GM21825 (cell line): ENCODE measurements at regions not wholly inside any gene's neighbourhood (a gene's known extent, or its start where the extent isn't known, plus 50 kb on each side); places are given as distances from the start of the nearest gene placed in this dataset.

ENCODE experiments used
- ATAC-seq: cut with Tn5 transposase; IDR thresholded peaks from one replicate; pipeline ENCODE4 v1.9.1; 2021; ENCODE audit warnings: mild to moderate bottlenecking, moderate library complexity; ENCODE audit not compliant: unreplicated experiment

DNA sequence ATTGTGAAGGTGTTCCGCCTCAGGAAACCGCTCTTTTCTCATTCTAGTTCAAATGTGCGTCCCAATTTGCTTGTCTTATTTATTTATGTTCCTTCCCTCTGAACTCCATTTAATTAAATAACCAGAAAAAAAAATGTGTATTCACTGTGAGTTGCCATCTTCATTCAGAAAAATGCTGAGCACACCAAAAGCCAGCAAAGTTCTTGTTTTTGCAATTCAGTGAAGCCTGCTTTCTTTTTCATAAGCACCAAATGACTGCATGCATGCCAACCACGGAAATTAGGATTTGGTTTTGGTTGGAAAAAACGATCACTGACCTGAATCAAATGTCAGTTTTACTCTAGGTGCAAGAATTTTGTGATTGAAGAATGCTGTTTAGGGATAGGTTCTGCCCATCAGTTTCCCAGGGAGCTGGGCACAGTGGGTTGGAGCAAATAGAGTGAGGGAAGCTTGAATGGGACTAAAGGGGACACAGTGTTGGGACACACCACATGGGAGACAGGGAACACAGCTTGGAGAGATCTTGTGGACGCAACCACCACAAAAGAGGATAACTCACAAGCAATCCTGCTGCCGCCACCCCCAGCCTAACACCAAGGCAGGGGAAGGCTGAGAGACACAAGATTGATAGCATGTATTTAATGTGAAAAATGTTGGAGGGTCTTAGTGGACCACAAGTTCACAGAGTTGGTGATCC lies 183.4 kb upstream of the GALNT2 start:
- no peak for ATAC-seq

DNA sequence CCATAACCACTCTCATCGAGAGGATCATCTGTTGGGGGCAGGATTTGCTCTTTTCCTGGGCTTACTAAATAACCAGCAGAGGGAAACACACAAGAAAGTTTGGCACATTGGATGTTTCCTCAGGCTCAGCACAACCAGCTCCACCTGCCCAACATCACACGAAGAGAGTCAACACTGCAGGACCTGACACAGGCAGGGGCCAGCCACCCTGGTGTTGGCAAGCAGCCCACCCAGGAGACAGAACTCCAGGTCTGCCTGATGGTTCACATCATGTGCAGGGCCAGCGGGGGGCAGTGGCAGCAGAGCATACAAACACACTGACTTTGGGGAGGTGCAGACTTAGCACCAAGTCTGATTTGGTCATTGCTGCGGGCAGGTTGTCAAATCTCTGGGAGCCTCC lies 182.3 kb upstream of the GALNT2 start:
- ATAC-seq, result no peak

DNA sequence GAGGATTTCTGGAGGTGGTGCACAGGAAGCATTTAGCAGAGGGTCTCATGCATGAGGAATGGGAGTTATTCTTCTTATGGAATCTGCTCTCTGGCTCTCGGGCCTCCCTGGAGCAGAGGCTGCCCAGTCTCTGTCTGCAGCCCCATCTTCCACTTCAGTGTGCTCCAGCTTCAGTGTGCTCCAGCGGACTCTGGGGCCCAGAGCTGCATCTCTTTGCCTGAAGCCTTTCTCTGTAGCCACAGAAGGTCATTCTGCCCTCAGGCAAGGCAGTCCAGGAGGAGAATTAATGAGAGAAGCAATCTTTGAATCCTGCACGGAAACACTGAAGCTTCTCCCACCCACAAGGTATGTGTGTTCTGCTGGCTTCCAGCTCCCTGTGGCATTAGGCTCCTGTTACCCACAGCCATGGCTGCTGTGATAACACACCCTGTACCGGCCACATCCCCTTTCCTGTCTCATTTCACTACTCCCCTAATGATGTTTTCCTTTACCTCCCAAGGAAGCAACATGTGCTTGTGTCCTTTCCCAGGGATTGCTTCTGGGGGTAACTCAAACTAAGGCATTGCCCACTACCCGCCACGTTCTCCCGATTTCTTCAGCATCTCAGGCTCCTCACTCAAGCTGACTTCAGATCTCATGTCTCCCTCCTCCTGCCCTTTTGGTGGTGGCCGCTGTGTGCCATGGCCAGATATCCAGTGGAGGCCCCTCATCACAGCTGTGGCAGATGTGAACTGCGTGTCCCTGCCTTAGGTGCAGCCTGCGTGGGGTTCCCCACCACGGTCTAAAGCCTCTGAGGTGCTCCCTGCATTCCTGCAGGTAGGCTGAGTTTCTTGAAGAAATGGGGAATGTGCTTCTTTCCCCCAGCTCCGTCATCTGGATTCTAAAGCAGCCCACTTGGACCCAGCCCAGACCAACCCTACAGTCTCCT lies 181.2 kb upstream of the GALNT2 start:
- no peak for ATAC-seq

DNA sequence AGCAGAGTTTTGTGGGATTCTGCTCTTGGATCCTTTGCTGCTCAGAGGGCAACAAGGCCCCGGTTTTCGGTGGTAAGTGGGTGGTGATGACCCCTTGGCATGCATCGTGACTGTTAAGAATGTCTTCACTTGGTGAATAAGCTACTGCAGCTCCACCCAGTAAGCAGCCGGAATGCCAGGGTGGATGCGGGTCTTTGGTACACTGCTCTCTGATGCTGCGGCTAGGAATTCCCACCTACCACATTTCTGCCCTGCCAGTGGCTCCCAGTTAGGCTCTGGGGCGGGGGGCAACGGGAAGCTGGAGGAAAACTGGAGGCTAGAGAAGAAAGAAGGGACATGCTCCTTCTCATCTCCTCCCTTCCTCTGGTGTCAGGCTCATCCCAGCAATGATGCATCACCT lies 180.4 kb upstream of the GALNT2 start:
- ATAC-seq, result no peak

DNA sequence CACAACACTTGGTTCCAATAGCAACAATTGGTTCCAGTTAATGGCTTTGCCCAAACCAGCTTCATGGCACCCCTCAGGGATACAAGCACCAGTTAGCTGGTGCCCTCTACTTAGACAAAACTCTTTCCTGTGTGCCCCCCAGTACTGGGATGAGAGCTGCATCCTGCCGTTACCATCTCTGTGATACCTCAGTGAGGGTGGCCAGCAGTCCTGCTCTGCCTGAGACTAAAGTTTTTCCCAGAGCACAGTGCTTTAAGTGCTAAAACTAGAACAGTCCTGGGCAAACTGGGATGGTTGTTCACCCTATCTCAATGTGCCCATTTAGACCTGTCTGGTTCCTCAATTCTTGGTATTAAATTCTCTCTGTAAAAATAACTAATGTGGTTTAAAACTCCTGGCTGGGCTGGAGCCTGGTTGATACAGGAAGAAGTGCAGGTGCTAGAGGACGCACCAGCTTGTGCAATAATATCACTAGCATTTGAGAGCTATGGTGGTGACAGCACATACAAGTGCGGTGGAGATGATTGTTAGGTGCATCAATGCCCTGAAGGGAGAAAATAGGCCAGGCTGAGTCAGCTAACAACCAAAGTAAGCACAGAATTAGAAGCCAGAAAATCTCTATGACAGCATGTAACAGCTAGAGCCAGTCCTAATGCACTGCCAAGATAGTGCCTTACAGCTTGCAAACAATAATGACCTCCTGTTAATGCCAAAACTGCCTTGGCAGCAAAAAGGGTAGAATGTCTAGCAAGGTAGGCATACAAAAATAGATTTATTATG lies 179.8 kb upstream of the GALNT2 start:
- ATAC-seq, result no peak

DNA sequence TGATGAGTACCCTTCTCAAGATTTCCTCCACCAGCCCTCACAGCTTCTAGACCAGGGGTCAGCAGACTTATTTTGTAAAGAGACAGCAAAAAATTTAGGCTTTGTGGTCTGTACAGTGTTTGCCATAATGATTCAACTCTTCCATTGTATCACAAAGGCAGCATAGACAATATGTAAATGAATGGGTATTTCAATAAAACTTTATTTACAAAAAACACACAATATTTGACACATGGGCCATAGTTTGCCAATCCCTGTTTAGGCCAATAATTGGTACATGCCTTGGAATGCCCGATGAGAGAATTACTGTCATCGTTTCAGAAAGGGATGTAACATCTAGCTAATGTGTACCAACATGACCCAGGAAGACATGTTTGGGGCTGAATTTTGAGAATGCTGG lies 178.9 kb upstream of the GALNT2 start:
- no peak for ATAC-seq

DNA sequence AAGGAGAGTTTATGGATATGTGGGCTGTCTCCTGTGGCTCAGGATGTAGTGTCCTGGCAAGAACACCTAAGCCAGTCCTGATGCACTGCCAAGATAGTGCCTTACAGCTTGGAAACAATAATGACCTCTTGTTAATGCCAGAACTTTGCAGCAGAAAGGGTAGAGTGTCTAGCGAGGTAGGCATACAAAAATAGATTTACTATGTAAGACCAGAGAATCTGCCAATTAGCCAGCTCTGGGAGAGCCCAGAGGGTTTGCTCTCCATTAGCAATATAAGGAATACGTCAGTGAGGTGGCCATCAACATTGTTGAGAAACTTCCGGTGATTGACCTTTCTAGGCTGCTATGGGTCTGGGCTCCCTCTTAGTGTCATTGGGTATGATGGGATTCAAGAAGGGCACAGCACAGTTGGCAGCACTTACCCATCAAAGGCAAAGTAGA lies 178.5 kb upstream of the GALNT2 start:
- no peak for ATAC-seq

DNA sequence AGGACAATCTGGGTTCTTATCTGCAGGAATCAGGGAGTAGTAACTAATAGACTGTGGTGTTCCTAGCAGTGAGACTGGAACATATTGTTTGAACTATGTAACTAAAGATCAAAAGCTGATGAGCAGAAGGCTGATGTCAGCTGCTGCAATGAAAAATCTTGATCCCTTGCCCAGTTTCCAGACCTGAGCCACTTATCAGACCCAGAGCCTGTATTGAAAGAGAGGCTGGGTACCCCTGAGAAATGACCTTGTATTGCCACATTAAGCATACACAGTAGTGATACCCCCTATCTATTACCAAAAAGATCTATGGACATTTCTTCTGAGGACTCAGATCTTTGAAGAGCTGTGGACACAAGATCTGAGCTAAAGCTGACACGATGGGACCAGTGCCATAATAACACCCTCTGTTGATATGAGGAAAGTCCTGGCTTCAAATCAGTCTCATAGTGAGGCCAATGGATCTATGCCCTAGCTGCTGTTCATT lies 178.0 kb upstream of the GALNT2 start:
- ATAC-seq, result no peak

DNA sequence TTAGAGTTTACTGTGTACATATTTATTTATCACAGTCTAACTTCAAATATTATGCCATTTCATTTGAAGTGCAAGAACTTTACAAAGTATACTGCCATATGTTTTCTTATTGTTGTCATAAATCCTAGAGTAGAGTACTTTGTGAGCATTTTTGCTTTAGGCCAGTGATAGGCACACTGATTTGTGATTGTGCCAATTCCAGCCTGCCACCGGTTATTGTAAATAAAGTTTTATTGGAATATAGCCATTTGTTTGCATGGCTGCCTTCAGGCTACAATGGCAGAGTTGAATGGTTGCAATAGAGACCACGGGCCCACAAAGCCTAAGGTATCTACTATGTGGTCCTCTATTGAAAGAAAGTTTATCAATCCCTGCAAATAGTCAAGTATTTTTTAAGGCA lies 175.8 kb upstream of the GALNT2 start:
- ATAC-seq, result no peak

DNA sequence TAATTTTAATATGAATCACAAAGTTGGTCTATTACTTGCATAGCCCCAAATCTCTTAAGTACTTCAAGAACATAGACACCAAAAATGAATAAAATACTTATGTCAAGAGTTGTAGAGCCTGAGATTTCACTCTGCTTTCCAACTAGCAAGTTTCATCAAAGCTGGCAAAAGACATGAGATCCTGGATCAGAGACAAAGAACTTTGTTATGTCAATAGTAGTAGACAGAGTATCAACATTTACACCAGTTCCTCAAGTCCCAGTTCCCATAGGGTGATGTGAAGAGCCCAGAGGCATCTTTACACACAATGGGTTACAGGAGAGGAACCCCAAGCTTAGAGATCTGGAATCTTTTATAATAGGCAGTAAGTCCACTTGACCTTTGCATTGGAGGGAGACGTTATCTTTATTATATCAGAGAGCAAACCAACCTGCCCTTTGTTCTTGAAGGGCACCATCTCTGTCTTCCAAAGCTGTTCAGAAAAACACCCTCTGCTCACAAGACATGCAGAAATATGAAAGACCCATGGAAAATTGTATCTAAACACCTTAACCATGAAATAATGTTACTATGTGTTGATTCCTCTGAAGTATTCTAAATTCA lies 174.4 kb upstream of the GALNT2 start:
- ATAC-seq, result no peak

DNA sequence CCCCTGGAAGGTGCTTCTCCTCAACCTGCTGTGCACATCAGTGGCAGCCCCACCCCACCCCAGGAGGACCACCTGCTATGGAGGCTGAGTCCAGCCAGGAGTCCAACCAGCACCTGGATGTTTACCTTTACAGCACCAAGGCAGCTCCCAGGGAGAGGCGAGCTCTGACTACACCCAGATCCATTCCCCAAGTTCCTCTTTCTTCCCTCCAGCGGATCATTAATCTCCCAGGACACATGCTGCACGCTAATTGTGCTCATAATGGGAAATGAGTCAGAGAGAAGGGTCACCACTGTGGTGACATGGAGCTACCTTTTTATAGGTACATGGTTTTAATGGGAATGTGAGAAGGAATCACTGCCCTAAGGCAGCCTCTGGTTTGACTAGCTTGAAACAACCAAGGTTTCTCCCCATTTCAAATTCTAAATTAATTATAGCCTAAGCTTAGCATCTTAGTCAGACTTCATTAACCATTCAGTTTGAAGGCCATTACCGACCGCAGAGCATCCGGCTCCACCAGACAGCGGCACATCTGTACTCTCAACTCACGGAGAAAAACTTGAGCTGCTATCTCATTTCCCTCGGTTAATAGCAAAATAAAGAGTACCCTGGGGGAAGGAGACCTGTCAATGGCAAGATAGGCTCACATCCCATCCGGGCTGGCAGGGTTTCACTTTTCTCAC lies 173.1 kb upstream of the GALNT2 start:
- ATAC-seq, result no peak

DNA sequence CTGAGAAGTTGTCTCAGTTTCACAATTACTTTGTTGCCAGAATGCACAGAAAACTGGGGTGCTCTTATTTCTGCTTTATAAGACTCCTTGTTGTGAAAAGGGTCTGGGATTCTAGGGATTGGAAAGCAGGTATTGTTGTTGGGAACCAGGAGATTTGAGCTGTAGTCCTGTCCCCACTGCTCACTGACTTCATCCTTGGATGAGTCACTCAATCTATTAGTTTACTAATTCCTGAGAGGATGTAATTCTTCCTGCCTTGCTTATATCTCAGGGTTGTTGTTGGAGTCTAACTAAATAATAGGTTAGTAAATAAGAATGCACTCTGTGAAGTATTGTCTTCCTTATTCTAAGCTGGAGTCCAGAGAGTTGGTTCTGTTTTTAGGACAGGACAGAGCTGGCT lies 172.5 kb upstream of the GALNT2 start:
- no peak for ATAC-seq

DNA sequence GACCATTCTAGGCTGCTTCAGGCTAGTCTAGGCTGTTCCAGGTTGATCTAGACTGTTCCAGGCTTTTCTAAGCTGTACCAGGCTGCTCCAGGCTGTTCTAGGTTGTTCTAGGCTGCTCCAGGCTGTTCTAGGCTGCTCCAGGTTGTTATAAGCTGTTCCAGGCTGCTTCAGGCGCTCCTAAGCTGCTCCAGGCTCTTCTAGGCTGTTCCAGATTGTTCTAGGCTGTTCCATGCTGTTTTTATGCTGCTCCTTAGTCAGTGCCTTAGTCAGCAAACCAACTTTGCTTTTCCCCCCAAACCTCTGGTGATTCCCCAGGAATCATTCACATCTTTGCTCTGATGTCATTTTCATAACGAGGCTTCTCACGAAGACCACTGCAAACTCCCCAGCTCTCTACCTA lies 171.4 kb upstream of the GALNT2 start:
- no peak for ATAC-seq

DNA sequence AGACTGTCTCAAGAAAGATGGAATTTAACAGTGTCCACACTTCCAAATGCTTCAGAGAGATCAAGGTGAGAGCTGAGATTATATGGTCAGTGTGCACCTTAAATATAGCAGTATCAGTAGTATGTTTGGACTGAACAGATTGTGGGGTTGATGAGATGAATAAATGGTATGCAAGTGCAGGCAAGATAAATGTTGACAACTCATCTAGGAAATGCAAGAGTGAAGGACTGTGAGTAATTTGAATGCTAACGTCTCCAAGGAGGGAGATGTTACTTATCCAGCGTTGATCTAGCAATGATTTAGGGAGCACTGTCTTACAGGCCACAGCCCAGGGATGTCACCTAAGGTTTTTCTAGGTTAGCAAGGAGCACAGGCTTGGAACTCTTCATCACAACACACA lies 170.7 kb upstream of the GALNT2 start:
- no peak for ATAC-seq

DNA sequence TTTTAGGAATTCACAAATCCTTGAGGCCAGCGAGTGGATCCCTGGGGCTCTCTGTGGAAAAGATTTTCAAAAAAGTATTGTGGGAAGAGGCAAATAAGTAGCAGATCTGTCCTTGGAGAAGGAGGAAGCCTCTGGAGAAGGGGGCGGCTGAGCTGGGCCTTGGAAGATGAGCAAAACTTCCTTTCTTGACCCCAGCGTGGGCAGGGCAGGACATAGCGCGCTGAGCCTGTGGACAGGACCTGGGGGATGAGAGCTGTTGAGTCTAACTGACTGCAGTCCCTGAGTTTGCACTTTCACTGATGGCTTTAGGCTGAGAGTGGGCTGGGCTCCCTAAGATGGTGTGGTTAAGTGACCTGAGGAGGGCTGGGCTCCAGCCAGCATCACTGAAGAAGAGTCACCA lies 170.2 kb upstream of the GALNT2 start:
- ATAC-seq, result no peak

DNA sequence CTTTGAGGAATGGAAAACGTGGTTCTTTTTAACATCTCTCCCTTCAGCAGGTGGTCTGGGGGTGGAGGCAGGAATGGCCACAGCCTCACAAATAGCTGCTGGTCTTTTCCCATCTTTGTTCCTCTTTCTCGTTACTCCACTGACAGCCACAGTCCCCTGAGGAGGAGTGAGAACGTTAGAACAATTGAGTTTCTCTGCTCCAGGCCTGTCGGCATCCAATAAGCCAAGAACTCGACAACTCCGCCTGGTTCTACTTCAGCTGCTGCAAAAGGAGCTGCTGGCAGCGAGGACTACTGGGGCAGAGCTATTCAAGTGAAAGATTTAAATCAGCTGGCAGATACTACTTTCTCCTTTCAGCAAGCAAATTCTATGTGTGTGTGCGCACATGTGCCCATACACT lies 169.5 kb upstream of the GALNT2 start:
- ATAC-seq, result no peak

DNA sequence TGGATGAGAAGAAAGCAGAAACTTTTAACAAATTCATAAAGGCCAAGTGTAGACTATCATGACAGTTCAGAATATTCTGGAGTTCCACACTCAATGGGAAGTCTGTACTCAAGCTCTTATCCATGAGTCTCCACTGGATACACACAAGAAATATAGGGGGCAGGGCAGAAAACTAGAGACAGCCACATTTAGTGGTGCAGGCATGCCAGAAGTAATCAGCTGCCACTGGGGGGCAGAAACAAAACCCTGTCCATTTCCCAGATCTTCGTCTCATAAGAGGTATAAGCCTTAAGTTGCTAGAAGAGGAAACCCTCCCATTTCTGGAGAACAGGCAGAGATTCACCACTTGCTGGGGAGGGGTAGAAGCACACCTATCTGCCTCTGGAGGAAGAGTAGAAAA lies 166.8 kb upstream of the GALNT2 start:
- ATAC-seq, result no peak

DNA sequence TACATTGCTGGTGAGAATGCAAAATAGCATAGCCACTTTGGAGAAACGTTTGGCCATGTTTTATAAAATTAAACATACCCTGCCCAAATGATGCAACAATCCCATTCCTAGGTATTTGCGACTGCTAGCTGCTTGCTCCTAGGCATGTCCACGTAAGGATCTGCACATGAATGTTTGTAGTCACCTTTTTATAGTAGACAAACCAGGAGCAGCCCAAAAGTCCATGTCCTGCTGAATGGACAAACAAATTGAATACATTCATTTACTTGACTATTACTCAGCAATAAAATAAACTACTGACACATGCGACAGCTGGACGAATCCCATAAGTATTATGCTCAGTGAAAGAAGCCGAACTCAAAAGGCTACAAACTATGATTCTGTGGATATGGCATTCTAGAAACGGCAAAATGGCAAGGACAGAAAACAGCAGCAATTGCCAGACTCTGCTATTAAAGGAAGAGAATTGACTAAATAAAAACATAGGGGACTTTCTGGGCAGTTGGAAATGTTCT lies 161.9 kb upstream of the GALNT2 start:
- no peak for ATAC-seq

DNA sequence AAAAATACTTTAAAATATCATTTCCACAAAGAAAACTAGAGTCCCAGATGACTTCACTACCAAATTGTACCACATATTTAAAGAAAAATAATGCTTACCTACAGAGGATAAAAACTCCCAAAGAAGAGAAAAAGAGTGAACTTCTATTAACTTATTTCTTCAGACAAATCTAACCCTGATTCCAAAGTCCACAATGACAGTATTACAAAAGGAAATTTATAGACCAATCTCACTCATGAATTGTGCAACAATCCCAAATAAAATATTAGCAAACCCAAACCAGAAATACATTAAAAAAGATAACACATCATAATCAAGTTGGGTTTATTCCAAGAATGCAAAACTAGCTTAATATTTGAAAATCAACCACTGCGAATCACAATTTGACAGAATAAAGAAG lies 161.4 kb upstream of the GALNT2 start:
- no peak for ATAC-seq
